Cardiac muscle cell (in vitro differentiated cells and primary cell): ENCODE measurements at regions not wholly inside any gene's neighbourhood (a gene's known extent, or its start where the extent isn't known, plus 50 kb on each side); places are given as distances from the start of the nearest gene placed in this dataset.

Experiments used
- DNase-seq, 2 donors: peaks; one replicate each; pipeline versions ENCODE4 v3.0.0 to v3.0.0-alpha.2; 2010 to 2017; ENCODE audit warnings: low read depth in 1 of 2, low spot score in 1 of 2
- H3K27ac ChIP-seq: fragments of 200-600 bp; sonication (generic); 2 replicates; pipeline ENCODE4 v1.5.1; 2016
- H3K27me3 ChIP-seq: fragments of 200-600 bp; sonication (generic); 2 replicates; pipeline ENCODE4 v1.6.0; 2016; ENCODE audit warnings: control low read depth
- H3K36me3 ChIP-seq: fragments of 200-600 bp; sonication (generic); 2 replicates; pipeline ENCODE4 v1.5.1; 2016; ENCODE audit warnings: control low read depth
- H3K4me1 ChIP-seq: fragments of 200-600 bp; sonication (generic); 2 replicates; pipeline ENCODE4 v1.8.1; 2017; ENCODE audit warnings: low read depth, mild to moderate bottlenecking, mixed run types
- H3K4me3 ChIP-seq: fragments of 200-600 bp; sonication (generic); 2 replicates; pipeline ENCODE4 v1.5.1; 2016; ENCODE audit warnings: mild to moderate bottlenecking
- H3K9me3 ChIP-seq: fragments of 200-600 bp; sonication (generic); 2 replicates; pipeline ENCODE4 v1.5.1; 2017; ENCODE audit warnings: low read depth, mild to moderate bottlenecking, control low read depth
- CTCF ChIP-seq: IDR thresholded peaks from 2 replicates; pipeline ENCODE4 v1.5.1; 2012; ENCODE audit warnings: low read depth, mild to moderate bottlenecking, low read length

DNA sequence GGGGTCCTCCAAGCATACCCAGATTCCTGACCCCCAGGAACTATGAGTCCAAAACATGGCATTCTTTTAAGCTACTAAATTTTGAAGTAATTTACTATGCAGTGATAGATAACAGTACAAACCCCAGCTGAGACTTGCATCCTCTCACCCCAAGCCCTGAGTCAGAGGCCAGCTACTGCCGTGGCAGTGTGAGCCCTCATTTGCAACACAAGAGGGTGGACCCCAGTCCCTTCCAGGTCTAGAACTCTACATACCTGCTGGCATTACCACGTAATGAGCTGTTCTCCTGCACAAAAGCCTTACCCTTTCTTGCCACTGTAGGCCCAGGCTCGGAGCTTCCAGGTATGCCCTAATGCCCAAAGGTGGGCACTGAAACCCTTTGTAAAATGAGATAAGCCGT is 108.6 kb upstream of the ERCC6L2 start:
- Histone ChIP-seq H3K4me1 (peaks cover 21% of the 10 kb centered on the region), H3K27ac (no peak overlapping the region), H3K36me3 (no peaks in the 10 kb centered on the region), H3K4me3 (no peak overlapping the region), H3K27me3 (no peaks in the 10 kb centered on the region), H3K9me3 (no peaks in the 10 kb centered on the region)
- DNase-seq = no peak
- TF ChIP-seq CTCF = no peak

DNA sequence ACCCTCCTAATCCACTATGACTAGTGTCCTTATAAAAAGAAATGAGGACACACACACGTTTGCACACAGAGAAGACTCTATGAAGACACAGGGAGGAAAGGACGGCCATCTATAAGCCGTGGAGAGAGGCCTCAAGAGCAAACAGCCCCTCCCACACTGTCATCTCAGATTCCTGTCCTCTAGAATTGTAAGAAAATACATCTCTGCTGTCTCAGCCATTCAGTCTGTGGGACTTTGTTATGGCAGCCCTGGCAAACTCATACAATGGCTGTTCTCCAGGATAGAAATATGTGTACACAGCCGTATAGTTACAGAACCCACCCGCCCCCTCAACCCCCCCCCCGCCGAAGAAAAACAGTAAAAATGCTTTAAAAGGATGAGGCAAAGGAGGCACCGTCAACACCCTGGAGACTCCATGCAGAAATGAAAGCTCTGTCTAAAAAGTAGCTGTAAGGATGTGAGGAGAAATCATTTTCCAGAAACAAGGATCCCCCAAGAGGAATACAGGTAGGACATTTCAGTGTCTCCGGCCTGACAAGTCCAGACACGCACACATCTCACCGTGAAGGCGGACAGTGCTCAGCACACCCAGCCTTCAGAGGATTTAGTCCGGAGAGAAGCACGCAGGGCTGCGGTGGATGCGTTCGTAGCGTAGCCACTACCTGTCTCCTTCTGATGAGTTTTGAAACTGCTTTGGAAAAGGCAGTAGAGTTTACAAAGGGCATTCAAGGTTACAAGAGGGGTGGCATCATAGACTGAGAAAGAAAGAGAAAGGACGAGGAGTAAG is 110.8 kb upstream of the ERCC6L2 start:
- Histone ChIP-seq H3K36me3 (no peaks in the 10 kb centered on the region), H3K9me3 (no peaks in the 10 kb centered on the region), H3K4me3 (no peak overlapping the region), H3K27me3 (no peaks in the 10 kb centered on the region), H3K27ac (no peak overlapping the region), H3K4me1 (peaks cover 3% of the 10 kb centered on the region)
- no peak for DNase-seq
- no peak for TF ChIP-seq CTCF

DNA sequence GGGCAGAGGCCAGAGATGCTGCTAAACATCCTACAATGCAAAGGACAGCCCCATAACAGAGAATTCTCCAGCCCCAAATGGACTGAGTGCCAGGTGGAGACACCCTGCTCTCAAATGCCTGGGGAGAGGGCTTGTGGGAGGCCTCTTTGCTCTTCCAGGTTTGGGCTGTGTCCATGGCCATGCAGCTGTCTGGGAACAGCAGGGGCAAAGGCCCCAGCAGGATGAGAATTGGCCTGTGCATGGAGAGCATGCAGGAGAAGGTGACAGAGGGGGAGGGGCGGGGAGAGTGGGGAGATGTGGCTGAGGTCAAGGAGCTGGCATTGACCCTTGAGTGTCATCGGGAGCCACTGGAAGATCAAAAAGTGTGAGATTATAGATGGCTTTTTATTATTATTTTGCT is 111.5 kb upstream of the ERCC6L2 start:
- Histone ChIP-seq H3K27me3 (no peaks in the 10 kb centered on the region), H3K4me3 (no peak overlapping the region), H3K9me3 (no peaks in the 10 kb centered on the region), H3K36me3 (no peaks in the 10 kb centered on the region), H3K4me1 (peaks cover 3% of the 10 kb centered on the region), H3K27ac (no peak overlapping the region)
- DNase-seq = no peak
- no peak for TF ChIP-seq CTCF

- Histone ChIP-seq H3K9me3 (no peaks in the 10 kb centered on the region), H3K27me3 (no peaks in the 10 kb centered on the region), H3K4me1 (peaks cover 3% of the 10 kb centered on the region), H3K36me3 (no peaks in the 10 kb centered on the region), H3K4me3 (no peak overlapping the region), H3K27ac (no peak overlapping the region)
- no peak for TF ChIP-seq CTCF
- no peak for DNase-seq
Observed at GRCh38 chr9:95763006-95763405, 112.5 kb upstream of the ERCC6L2 start.

DNA sequence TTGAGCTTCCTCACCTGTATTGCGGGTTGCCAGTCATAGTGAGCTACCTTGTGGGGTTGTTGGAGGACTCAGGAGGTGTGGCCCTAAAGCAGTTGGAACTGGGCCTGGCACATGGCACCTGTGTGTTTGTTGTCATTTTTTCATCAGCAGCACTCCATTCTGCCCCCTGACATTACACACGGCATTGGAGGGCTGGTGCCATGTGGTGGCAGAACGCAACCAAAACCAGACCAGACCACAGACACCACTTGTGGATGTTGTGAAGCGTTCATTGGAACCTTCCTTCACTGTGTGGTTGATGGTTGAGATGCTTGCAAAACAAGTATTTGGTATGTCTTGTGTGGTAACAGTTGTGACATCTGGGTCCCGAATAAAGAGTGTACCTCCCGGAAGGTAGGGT is 113.2 kb upstream of the ERCC6L2 start:
- Histone ChIP-seq H3K36me3 (no peaks in the 10 kb centered on the region), H3K4me3 (no peak overlapping the region), H3K27ac (no peak overlapping the region), H3K4me1 (peaks cover 3% of the 10 kb centered on the region), H3K9me3 (no peaks in the 10 kb centered on the region), H3K27me3 (no peaks in the 10 kb centered on the region)
- DNase-seq = no peak
- TF ChIP-seq CTCF = no peak
